VCaP (cell line): ENCODE measurements at regions not wholly inside any gene's neighbourhood (a gene's known extent, or its start where the extent isn't known, plus 50 kb on each side); places are given as distances from the start of the nearest gene placed in this dataset.

Experiments
- H3K27ac ChIP-seq: fragments of 450-650 bp; 2 replicates; pipeline ENCODE4 v1.5.1; 2017
- TF ChIP-seq, protein P1 (sequence below): fragments of 450-650 bp; conservative IDR thresholded peaks from 2 replicates; pipeline ENCODE4 v1.5.1; 2017; ENCODE audit warnings: mild to moderate bottlenecking, moderate library complexity

DNA sequence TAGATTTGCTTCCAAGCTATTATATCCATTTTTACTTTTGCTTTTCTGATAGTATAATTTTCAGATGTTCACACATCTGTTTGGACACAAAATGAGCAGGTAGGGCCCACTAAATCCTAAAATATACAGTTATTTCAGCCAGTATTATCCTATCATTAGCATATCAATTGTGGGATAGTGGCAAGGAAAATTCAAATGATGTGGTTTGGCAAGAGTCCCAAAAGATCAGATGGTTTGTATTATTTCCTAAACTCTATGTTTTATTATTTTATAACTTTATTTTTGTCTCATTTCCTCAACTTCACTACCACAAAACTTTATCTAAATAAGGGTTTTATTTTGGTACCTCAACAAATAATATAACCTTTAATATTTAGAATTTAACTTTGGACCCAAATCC is 1659.6 kb downstream of the NCAM2 start:
- H3K27ac ChIP-seq, result no peak overlapping the region
- TF ChIP-seq, protein P1, sequence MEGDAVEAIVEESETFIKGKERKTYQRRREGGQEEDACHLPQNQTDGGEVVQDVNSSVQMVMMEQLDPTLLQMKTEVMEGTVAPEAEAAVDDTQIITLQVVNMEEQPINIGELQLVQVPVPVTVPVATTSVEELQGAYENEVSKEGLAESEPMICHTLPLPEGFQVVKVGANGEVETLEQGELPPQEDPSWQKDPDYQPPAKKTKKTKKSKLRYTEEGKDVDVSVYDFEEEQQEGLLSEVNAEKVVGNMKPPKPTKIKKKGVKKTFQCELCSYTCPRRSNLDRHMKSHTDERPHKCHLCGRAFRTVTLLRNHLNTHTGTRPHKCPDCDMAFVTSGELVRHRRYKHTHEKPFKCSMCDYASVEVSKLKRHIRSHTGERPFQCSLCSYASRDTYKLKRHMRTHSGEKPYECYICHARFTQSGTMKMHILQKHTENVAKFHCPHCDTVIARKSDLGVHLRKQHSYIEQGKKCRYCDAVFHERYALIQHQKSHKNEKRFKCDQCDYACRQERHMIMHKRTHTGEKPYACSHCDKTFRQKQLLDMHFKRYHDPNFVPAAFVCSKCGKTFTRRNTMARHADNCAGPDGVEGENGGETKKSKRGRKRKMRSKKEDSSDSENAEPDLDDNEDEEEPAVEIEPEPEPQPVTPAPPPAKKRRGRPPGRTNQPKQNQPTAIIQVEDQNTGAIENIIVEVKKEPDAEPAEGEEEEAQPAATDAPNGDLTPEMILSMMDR, result no peak

DNA sequence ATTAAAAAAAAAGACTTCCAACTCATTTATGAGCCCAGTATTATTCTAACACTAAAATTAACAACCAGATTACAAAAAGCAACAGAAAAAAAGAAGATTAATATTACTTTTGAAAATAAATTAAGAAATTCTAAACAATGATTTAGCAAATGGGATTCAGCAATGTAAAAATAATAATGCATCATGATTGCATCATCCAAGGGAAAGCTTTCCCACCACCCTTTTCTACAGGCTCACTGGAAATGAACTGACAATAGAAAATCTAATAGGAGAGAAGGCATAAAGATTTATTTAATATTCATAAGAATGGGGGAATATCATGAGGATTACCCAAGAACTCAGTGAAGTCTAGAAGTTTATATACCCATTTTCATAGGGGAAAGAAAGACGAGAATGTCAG is 1671.9 kb downstream of the NCAM2 start:
- H3K27ac ChIP-seq, result no peak overlapping the region
- TF ChIP-seq, protein P1, result no peak

DNA sequence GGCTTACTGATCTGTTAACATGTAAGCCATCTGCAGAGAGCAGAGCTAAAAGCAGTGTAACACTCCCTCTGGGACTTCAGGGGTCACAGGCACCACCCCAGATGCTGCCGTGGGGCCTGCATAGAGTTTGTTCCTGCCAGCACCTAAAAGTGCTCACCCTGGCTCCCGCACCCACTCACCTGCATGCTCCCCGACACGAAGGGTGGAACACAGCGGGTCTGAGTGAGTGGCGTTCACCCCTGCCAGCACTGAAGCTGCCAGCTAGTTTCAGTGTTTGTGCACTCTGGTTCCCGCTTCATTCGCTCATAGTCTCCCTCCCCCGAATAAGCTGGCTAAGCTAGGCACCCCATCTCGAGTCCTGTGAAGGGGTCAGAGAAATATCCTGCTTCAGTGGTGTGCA is 1681.0 kb downstream of the NCAM2 start:
- no peak overlapping the region for H3K27ac ChIP-seq
- TF ChIP-seq, protein P1, result no peak

DNA sequence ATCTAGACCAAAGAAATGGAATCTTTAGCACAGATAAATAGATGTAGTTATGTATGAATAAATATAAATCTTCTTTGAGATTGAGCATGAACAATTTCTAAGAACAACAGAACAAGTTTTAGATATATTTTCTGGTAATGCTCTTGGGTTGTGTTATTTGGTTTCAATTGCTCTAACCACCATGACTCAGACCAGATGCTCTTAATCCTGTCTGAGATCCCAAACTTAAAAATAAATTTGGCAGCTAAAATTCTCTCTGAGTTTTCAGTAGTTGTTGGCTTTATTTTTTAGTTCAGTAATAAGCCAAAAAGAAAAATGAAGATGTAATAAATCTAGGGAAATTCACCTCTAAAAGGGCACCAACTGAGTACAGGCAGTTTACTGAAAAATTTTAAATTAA is 1693.4 kb downstream of the NCAM2 start:
- TF ChIP-seq, protein P1, result no peak
- H3K27ac ChIP-seq, result no peak overlapping the region

DNA sequence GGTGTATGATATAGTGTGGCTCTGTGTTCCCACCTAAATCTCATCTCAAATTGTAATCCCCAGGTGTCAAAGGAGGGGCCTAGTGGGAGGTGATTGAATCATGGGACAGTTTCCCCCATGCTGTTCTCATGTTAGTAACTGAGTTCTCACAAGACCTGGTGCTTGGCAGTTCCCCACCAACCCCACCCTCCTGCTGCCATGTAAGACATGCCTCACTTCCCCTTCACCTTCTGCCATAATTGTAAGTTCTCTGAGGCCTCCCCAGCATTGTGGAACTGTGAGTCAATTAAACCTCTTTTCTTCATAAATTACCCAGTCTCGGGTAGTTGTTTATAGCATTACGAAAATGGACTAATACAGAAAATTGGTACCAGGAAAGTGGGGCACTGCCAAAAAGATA is 1705.3 kb downstream of the NCAM2 start:
- H3K27ac ChIP-seq, result no peak overlapping the region
- TF ChIP-seq, protein P1, result no peak

DNA sequence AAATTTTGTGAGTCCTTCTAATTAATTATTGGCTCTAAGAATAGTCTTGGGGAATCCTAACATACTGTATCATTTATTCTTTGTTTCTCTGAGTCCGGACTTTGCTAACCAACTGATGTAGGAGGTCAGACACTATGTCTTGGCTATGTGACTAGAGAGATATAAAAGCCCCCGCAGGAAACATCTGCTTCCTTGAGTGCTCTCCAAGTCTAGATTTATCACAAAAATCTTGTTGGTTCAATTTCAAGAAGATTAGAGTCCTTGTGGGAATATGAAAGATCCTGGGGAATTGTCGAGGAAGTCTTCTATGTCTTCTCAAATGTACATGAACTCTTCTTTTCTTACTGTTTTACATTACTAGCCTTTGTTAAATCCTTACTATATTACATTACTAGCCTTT is 1712.5 kb downstream of the NCAM2 start:
- TF ChIP-seq, protein P1, result no peak
- H3K27ac ChIP-seq, result no peak overlapping the region

DNA sequence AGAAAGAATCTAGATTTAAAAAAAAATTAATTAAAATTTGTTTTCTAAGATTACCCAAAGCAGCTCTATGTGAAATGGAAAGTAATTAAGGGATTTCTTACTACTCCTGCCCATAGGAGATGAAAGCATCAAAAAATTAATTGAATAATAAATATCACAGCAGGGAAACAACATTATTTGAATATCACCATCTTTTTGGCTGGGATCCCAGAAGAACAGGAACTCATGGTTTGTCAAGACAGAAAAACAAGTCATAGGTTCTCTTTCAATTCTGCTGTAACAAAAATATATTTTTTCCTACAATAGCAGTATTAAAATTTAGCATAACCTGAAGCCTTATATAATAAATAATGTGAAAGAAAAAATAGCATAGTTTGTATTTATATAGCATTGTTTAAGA is 1713.4 kb downstream of the NCAM2 start:
- no peak overlapping the region for H3K27ac ChIP-seq
- TF ChIP-seq, protein P1, result no peak

DNA sequence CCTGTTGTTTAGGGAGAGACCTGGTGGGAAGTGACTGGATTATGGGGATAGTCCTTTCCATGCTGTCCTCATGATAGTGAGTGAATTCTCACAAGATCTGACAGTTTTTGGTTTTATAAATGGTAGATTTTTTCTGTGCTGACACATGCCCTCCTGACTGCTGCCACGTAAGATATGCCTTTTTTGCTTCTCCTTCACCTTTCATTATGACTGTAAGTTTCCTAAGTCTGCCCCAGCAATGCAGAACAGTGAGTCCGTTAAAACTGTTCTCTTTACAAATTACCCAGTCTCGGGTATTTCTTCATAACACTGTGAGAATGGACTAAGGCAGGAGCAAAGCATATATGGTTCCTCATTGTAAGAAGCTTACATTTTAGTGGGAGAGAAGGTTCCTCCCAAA is 1727.2 kb downstream of the NCAM2 start:
- TF ChIP-seq, protein P1, result no peak
- H3K27ac ChIP-seq, result no peak overlapping the region
